ENCODE measurements at regions not wholly inside any gene's neighbourhood (a gene's known extent, or its start where the extent isn't known, plus 50 kb on each side); places are given as distances from the start of the nearest gene placed in this dataset.
"Not testable (repeated sequence)": the region's sequence is repeated elsewhere in the genome, so short reads cannot be mapped to it uniquely, and the experiment has no call there.

GRCh38 chr5:19287548-19288277 lies 700.3 kb downstream of the CDH18 start:
- not testable (repeated sequence) for TF ChIP-seq CTCF, POLR2A (IDR thresholded peaks at IDR 0.05)

Measured in body of pancreas (tissue), 4 donors.